ENCODE measurements at regions not wholly inside any gene's neighbourhood (a gene's known extent, or its start where the extent isn't known, plus 50 kb on each side); places are given as distances from the start of the nearest gene placed in this dataset.

GRCh38 chr2:64850642-64851041 is 138.6 kb upstream of the SLC1A4 start:
- POLR2A ChIA-PET = no interaction called here

GRCh38 chr2:64852771-64853241 is 136.4 kb upstream of the SLC1A4 start:
- no peak for DNase-seq (ENCODE audit: extremely low spot score)
- ChIA-PET POLR2A (no interaction called here), CTCF (interaction anchor here (0.8 to 3.9 kb wide), 5 partner anchors 11 to 148 kb away, joined by 3 to 19 read pairs (median 3); no protein-coding TSS in a partner anchor)
- TF ChIP-seq CTCF (IDR thresholded peaks at IDR 0.05; ENCODE audit: control extremely low read depth, extremely low read depth, low read depth, missing control alignments) = no peak

More at GRCh38 chr2:64850642-64851041, 138.6 kb upstream of the SLC1A4 start:
- DNase-seq (ENCODE audit: extremely low spot score) = no peak
- no peak for TF ChIP-seq CTCF (IDR thresholded peaks at IDR 0.05; ENCODE audit: control extremely low read depth, extremely low read depth, low read depth, missing control alignments)
- CTCF ChIA-PET = interaction anchor here (0.7 to 5.0 kb wide), 11 partner anchors 8 to 245 kb away, joined by 3 to 30 read pairs (median 4); no protein-coding TSS in a partner anchor

DNA sequence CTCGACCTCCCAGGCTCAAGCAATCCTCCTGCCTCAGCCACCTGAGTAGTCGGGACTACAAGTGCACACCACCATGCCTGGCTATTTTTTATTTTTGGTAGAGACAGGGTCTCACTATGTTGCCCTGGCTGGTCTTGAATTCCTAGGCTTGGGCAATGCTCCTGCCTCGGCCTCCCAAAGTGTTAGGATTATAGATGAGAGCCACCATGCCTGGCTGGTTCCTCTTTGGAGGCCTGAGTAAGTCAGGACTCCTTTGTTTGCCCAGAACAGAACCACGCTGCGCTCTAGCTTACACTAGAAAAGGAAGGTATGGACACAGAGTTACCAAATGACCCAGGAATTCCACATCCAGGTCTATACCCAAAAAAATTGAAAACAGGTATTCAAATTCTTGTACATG is 135.9 kb upstream of the SLC1A4 start:
- ChIA-PET CTCF (interaction anchor here (1.8 to 3.9 kb wide), 2 partner anchors 11 to 14 kb away, joined by 4 to 19 read pairs; no protein-coding TSS in a partner anchor), POLR2A (no interaction called here)
- TF ChIP-seq CTCF (IDR thresholded peaks at IDR 0.05; ENCODE audit: control extremely low read depth, extremely low read depth, low read depth, missing control alignments) = no peak
- no peak for DNase-seq (ENCODE audit: extremely low spot score)

DNA sequence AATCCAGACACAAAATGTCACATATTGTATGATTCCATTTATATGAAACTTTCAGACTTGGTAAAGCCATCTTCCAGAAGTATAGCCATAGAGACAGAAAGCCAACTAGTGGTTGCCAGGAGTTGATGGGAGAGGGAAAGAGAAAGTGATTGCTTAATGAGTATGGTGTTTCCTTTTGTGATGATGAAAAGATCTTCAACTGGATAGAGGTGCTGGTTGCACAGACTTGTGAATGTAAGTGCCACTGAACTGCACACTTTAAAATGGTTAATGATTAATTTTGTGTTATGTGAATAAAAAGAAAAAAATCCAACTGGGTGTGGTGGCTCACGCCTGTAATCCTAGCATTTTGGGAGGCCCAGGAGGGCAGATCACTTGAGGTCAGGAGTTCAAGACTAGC is 135.3 kb upstream of the SLC1A4 start:
- CTCF ChIA-PET = interaction anchor here (3.9 kb wide), 1 partner anchor 15 kb away, joined by 19 read pairs; no protein-coding TSS in a partner anchor

DNA sequence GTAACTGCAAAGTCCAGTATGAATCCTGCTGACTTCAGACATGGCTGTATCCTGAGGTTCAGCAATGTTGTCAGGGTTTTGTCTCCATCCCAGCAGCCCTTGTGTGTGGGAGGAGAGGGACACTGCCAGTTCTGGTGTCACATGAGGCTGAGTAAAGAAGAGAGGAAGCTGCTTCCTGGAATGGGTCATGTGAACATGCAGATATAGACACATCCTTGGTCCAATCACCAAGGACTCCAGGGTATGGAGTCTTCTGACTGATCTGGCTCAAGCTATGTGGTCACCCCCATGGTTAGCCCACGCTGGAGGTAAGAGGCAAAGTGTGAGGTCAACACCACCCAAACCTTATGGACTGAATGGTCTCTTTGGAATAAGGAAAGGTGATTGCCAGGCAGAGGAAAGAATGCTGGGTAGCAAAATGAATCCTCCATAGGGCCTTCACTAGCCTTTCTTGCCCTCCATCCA is 134.4 kb upstream of the SLC1A4 start:
- POLR2A ChIA-PET = no interaction called here
- no peak for DNase-seq (ENCODE audit: extremely low spot score)
- CTCF ChIA-PET = interaction anchor here (0.9 to 1.1 kb wide), 2 partner anchors 12 to 247 kb away, joined by 3 read pairs; no protein-coding TSS in a partner anchor
- TF ChIP-seq CTCF (IDR thresholded peaks at IDR 0.05; ENCODE audit: control extremely low read depth, extremely low read depth, low read depth, missing control alignments) = no peak

More for the DNA sequence above, 135.3 kb upstream of the SLC1A4 start:
- DNase-seq (ENCODE audit: extremely low spot score) = no peak
- TF ChIP-seq CTCF (IDR thresholded peaks at IDR 0.05; ENCODE audit: control extremely low read depth, extremely low read depth, low read depth, missing control alignments) = no peak
- POLR2A ChIA-PET = no interaction called here

GRCh38 chr2:64857581-64858471 is 131.4 kb upstream of the SLC1A4 start:
- POLR2A ChIA-PET = no interaction called here
- no peak for DNase-seq (ENCODE audit: extremely low spot score)
- CTCF ChIA-PET = interaction anchor here (1.0 to 2.5 kb wide), 7 partner anchors 9 to 319 kb away, joined by 3 to 9 read pairs (median 4); no protein-coding TSS in a partner anchor
- no peak for TF ChIP-seq CTCF (IDR thresholded peaks at IDR 0.05; ENCODE audit: control extremely low read depth, extremely low read depth, low read depth, missing control alignments)
